Liver (tissue), 8 donors: ENCODE measurements at regions not wholly inside any gene's neighbourhood (a gene's known extent, or its start where the extent isn't known, plus 50 kb on each side); places are given as distances from the start of the nearest gene placed in this dataset.

Experiments
- DNase-seq: peaks from one replicate; pipeline ENCODE4 v3.0.0-alpha.2; 2017; ENCODE audit warnings: low spot score
- H3K27ac ChIP-seq, 2 donors: one replicate each; pipeline ENCODE4 v1.7.0; 2013; ENCODE audit warnings: inconsistent platforms in 2 of 2, low read length in 2 of 2, control low read depth in 1 of 2, low read depth in 1 of 2, mild to moderate bottlenecking in 1 of 2
- H3K27me3 ChIP-seq, 4 donors: one replicate each; pipeline versions ENCODE4 v1.6.1 to v1.7.0; 2013; ENCODE audit warnings: low read length in 3 of 4, inconsistent platforms in 1 of 4, mild to moderate bottlenecking in 1 of 4, moderate library complexity in 1 of 4; ENCODE audit not compliant: control insufficient read depth in 4 of 4, insufficient read depth in 4 of 4
- H3K36me3 ChIP-seq, 4 donors: one replicate each; pipeline versions ENCODE4 v1.6.1 to v1.7.0; 2013; ENCODE audit warnings: low read length in 3 of 4, mild to moderate bottlenecking in 3 of 4, low read depth in 1 of 4, moderate library complexity in 1 of 4; ENCODE audit not compliant: control insufficient read depth in 4 of 4, insufficient read depth in 3 of 4
- H3K4me1 ChIP-seq, 4 donors: one replicate each; pipeline versions ENCODE4 v1.6.1 to v1.7.0; 2013; ENCODE audit warnings: low read length in 3 of 4, mild to moderate bottlenecking in 3 of 4, moderate library complexity in 1 of 4; ENCODE audit not compliant: control insufficient read depth in 4 of 4, insufficient read depth in 4 of 4
- H3K4me3 ChIP-seq, 3 donors: one replicate each; pipeline versions ENCODE4 v1.6.1 to v1.7.0; 2013; ENCODE audit warnings: low read length in 3 of 3, control low read depth in 1 of 3, low read depth in 1 of 3, mild to moderate bottlenecking in 1 of 3
- H3K9ac ChIP-seq, 2 donors: one replicate each; pipeline ENCODE4 v1.7.0; 2013; ENCODE audit warnings: low read length in 2 of 2, mild to moderate bottlenecking in 2 of 2, moderate library complexity in 2 of 2, control low read depth in 1 of 2, low read depth in 1 of 2
- H3K9me3 ChIP-seq, 4 donors: one replicate each; pipeline versions ENCODE4 v1.6.1 to v1.7.0; 2013; ENCODE audit warnings: low read length in 3 of 4; ENCODE audit not compliant: control insufficient read depth in 4 of 4
- ATF3 ChIP-seq: IDR thresholded peaks from 2 replicates; pipeline ENCODE4 v1.6.1; 2016; ENCODE audit warnings: antibody characterized with exemption
- CTCF ChIP-seq: fragments of 150-350 bp; IDR thresholded peaks from 2 replicates; pipeline ENCODE4 v1.5.1; 2017; ENCODE audit warnings: improper control_type of control experiment, low read depth, low read length; ENCODE audit not compliant: missing input control
- EGR1 ChIP-seq, 2 donors: IDR thresholded peaks; 2 replicates each; pipeline ENCODE4 v1.6.1; 2016 to 2018; ENCODE audit warnings: antibody characterized with exemption in 2 of 2, low read depth in 2 of 2
- FOXA1 ChIP-seq: IDR thresholded peaks from 2 replicates; pipeline ENCODE4 v1.6.1; 2016; ENCODE audit warnings: antibody characterized with exemption
- FOXA2 ChIP-seq: IDR thresholded peaks from 2 replicates; pipeline ENCODE4 v1.6.1; 2016; ENCODE audit warnings: antibody characterized with exemption
- GABPA ChIP-seq, 2 donors: IDR thresholded peaks in 1 of 2; conservative IDR thresholded peaks in 1 of 2; 2 replicates each; pipeline ENCODE4 v1.6.1; 2016; ENCODE audit warnings: antibody characterized with exemption in 2 of 2, mild to moderate bottlenecking in 1 of 2, moderate library complexity in 1 of 2
- HNF4A ChIP-seq, 2 donors: conservative IDR thresholded peaks; 2 replicates each; pipeline ENCODE4 v1.6.1; 2016; ENCODE audit warnings: antibody characterized with exemption in 2 of 2, mild to moderate bottlenecking in 2 of 2
- HNF4G ChIP-seq: IDR thresholded peaks from 2 replicates; pipeline ENCODE4 v1.6.1; 2016; ENCODE audit warnings: antibody characterized with exemption
- JUND ChIP-seq, 2 donors: IDR thresholded peaks; 2 replicates each; pipeline ENCODE4 v1.6.1; 2016; ENCODE audit warnings: antibody characterized with exemption in 2 of 2
- MAX ChIP-seq: IDR thresholded peaks from 2 replicates; pipeline ENCODE4 v1.6.1; 2016; ENCODE audit warnings: antibody characterized with exemption
- NR2F2 ChIP-seq: IDR thresholded peaks from 2 replicates; pipeline ENCODE4 v1.6.1; 2016; ENCODE audit warnings: antibody characterized with exemption
- RAD21 ChIP-seq, 2 donors: IDR thresholded peaks; 2 replicates each; pipeline ENCODE4 v1.6.1; 2016; ENCODE audit warnings: antibody characterized with exemption in 2 of 2, mild to moderate bottlenecking in 2 of 2
- REST ChIP-seq: IDR thresholded peaks from 2 replicates; pipeline ENCODE4 v1.6.1; 2016; ENCODE audit warnings: antibody characterized with exemption, mild to moderate bottlenecking
- SP1 ChIP-seq: IDR thresholded peaks from 2 replicates; pipeline ENCODE4 v1.6.1; 2018; ENCODE audit warnings: antibody characterized with exemption, mild to moderate bottlenecking
- TAF1 ChIP-seq: conservative IDR thresholded peaks from 2 replicates; pipeline ENCODE4 v1.6.1; 2016; ENCODE audit warnings: antibody characterized with exemption, mild to moderate bottlenecking
- YY1 ChIP-seq: IDR thresholded peaks from 2 replicates; pipeline ENCODE4 v1.6.1; 2016; ENCODE audit warnings: antibody characterized with exemption, mild to moderate bottlenecking
- ZBTB33 ChIP-seq: IDR thresholded peaks from 2 replicates; pipeline ENCODE4 v1.6.1; 2016; ENCODE audit warnings: antibody characterized with exemption
- WGBS: extraction: QIAGEN DNeasy Blood & Tissue Kit; methylation state at CpG from one replicate; pipeline ENCODE4 v1.1.7; 2013; 5-methylcytosine and 5-hydroxymethylcytosine counted together
- donor health status: healthy.
- donor health status: healthy.
- donor health status: healthy.
- donor health status: healthy.
- donor health status: healthy.

- no peaks in the 10 kb centered on the region for H3K4me1 ChIP-seq
- DNase-seq, result no peak
- H3K4me3 ChIP-seq, result no peak overlapping the region
- WGBS, result 48% methylated on average over 2 of the region's 2 CpGs
- no peaks in the 10 kb centered on the region for H3K9me3 ChIP-seq
- H3K36me3 ChIP-seq, result no peaks in the 10 kb centered on the region
- TF ChIP-seq REST, result no peak
- TF ChIP-seq CTCF, result no peak
- no peak for TF ChIP-seq JUND (IDR thresholded peaks at IDR 0.05)
- no peak for TF ChIP-seq HNF4G
- no peak for TF ChIP-seq ATF3
- no peak for TF ChIP-seq GABPA (IDR thresholded peaks at IDR 0.05 in 1 of 2, conservative IDR thresholded peaks at IDR 0.05 in 1 of 2)
- TF ChIP-seq MAX, result no peak
- TF ChIP-seq YY1, result no peak
- no peak for TF ChIP-seq HNF4A (conservative IDR thresholded peaks at IDR 0.05)
- TF ChIP-seq NR2F2, result no peak
- no peak for TF ChIP-seq EGR1 (IDR thresholded peaks at IDR 0.05; ENCODE audit: low read depth in 2 of 2)
- no peak for TF ChIP-seq TAF1
- no peak for TF ChIP-seq ZBTB33
- no peak for TF ChIP-seq RAD21 (IDR thresholded peaks at IDR 0.05)
- no peak for TF ChIP-seq SP1
- H3K9ac ChIP-seq, result no peak overlapping the region
- H3K27me3 ChIP-seq, result no peaks in the 10 kb centered on the region
- no peak overlapping the region for H3K27ac ChIP-seq
Observed at GRCh38 chr18:43389163-43389562, 111.9 kb upstream of the SYT4 start.

GRCh38 chr18:43392168-43392567 is 114.9 kb upstream of the SYT4 start:
- DNase-seq, result no peak
- no peaks in the 10 kb centered on the region for H3K36me3 ChIP-seq
- no peak overlapping the region for H3K27ac ChIP-seq
- no peaks in the 10 kb centered on the region for H3K27me3 ChIP-seq
- 59% methylated on average over 3 of the region's 3 CpGs for WGBS
- H3K4me1 ChIP-seq, result no peaks in the 10 kb centered on the region
- no peak overlapping the region for H3K4me3 ChIP-seq
- H3K9me3 ChIP-seq, result no peaks in the 10 kb centered on the region
- H3K9ac ChIP-seq, result no peak overlapping the region
- TF ChIP-seq FOXA2 (no peak), FOXA1 (no peak), RAD21 (IDR thresholded peaks at IDR 0.05) (no peak), SP1 (no peak), TAF1 (no peak), YY1 (no peak), CTCF (no peak), ATF3 (no peak), HNF4A (conservative IDR thresholded peaks at IDR 0.05) (no peak), EGR1 (IDR thresholded peaks at IDR 0.05; ENCODE audit: low read depth in 2 of 2) (no peak), REST (no peak), MAX (no peak)
